ENCODE measurements at regions not wholly inside any gene's neighbourhood (a gene's known extent, or its start where the extent isn't known, plus 50 kb on each side); places are given as distances from the start of the nearest gene placed in this dataset.

- TF ChIP-seq SP1 (CRISPR knock-in tag; IDR thresholded peaks at IDR 0.05) = no peak
- TF ChIP-seq MAFF (IDR thresholded peaks at IDR 0.05; ENCODE audit: low read length) = no peak
- TF ChIP-seq CREM (IDR thresholded peaks at IDR 0.05; ENCODE audit: low read depth) = no peak
- no peak for TF ChIP-seq NR2C2 (CRISPR knock-in tag; IDR thresholded peaks at IDR 0.05)
- TF ChIP-seq NR2C2 (tag; IDR thresholded peaks at IDR 0.05) = no peak
- no peak for TF ChIP-seq ZNF133 (CRISPR knock-in tag; IDR thresholded peaks at IDR 0.05)
- no peak for TF ChIP-seq ZFP36 (IDR thresholded peaks at IDR 0.05; ENCODE audit: low read depth, low read length, partially characterized antibody)
- TF ChIP-seq, protein P1, sequence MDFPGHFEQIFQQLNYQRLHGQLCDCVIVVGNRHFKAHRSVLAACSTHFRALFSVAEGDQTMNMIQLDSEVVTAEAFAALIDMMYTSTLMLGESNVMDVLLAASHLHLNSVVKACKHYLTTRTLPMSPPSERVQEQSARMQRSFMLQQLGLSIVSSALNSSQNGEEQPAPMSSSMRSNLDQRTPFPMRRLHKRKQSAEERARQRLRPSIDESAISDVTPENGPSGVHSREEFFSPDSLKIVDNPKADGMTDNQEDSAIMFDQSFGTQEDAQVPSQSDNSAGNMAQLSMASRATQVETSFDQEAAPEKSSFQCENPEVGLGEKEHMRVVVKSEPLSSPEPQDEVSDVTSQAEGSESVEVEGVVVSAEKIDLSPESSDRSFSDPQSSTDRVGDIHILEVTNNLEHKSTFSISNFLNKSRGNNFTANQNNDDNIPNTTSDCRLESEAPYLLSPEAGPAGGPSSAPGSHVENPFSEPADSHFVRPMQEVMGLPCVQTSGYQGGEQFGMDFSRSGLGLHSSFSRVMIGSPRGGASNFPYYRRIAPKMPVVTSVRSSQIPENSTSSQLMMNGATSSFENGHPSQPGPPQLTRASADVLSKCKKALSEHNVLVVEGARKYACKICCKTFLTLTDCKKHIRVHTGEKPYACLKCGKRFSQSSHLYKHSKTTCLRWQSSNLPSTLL (IDR thresholded peaks at IDR 0.05) = no peak
Observed at GRCh38 chr18:76169733-76170132, 325.3 kb downstream of the ZNF516 start.

Measured in K562 (cell line).